Neural progenitor cell (in vitro differentiated cells): ENCODE measurements at regions not wholly inside any gene's neighbourhood (a gene's known extent, or its start where the extent isn't known, plus 50 kb on each side); places are given as distances from the start of the nearest gene placed in this dataset.

Experiments
- DNase-seq: peaks from one replicate; pipeline ENCODE4 v3.0.0-alpha.2; 2016; ENCODE audit warnings: low spot score
- H2AFZ ChIP-seq: fragments of 200-600 bp; sonication (generic); replicated peaks from 2 replicates; pipeline ENCODE4 v1.6.1; 2016; ENCODE audit warnings: antibody characterized with exemption
- H3F3A ChIP-seq: fragments of 200-600 bp; sonication (generic); 2 replicates; pipeline ENCODE4 v1.6.1; 2016; ENCODE audit warnings: antibody characterized with exemption, low read depth
- H3K27ac ChIP-seq: fragments of 200-600 bp; sonication (generic); 2 replicates; pipeline ENCODE4 v1.5.1; 2016; ENCODE audit warnings: mild to moderate bottlenecking
- H3K27me3 ChIP-seq: fragments of 200-600 bp; sonication (generic); 2 replicates; pipeline ENCODE4 v1.6.1; 2016; ENCODE audit warnings: mild to moderate bottlenecking, moderate library complexity
- H3K36me3 ChIP-seq: fragments of 200-600 bp; sonication (generic); 2 replicates; pipeline ENCODE4 v1.5.1; 2016
- H3K4me1 ChIP-seq: fragments of 200-600 bp; sonication (generic); 2 replicates; pipeline ENCODE4 v1.6.1; 2016; ENCODE audit warnings: mixed run types
- H3K4me2 ChIP-seq: fragments of 200-600 bp; sonication (generic); 2 replicates; pipeline ENCODE4 v1.6.1; 2016
- H3K4me3 ChIP-seq: fragments of 200-600 bp; sonication (generic); 2 replicates; pipeline ENCODE4 v1.5.1; 2016
- H3K79me2 ChIP-seq: fragments of 200-600 bp; sonication (generic); 2 replicates; pipeline ENCODE4 v1.6.1; 2016; ENCODE audit warnings: low read depth
- H3K9ac ChIP-seq: fragments of 200-600 bp; sonication (generic); 2 replicates; pipeline ENCODE4 v1.6.1; 2016
- H3K9me3 ChIP-seq: fragments of 200-600 bp; sonication (generic); 2 replicates; pipeline ENCODE4 v1.5.1; 2016; ENCODE audit warnings: low read depth
- H4K20me1 ChIP-seq: fragments of 200-600 bp; sonication (generic); 2 replicates; pipeline ENCODE4 v1.6.1; 2016; ENCODE audit warnings: low read depth
- H3K27ac Mint-ChIP-seq: 3 replicates; pipeline ENCODE4 v1.8.0; 2021; ENCODE audit warnings: mixed read lengths
- H3K27me3 Mint-ChIP-seq: 2 replicates; pipeline ENCODE4 v1.8.0; 2022; ENCODE audit warnings: low read depth, mild to moderate bottlenecking, inconsistent platforms, moderate library complexity, mixed read lengths; ENCODE audit not compliant: insufficient read depth
- H3K36me3 Mint-ChIP-seq: 3 replicates; pipeline ENCODE4 v1.8.0; 2021; ENCODE audit warnings: mixed read lengths
- H3K4me1 Mint-ChIP-seq: 3 replicates; pipeline ENCODE4 v1.8.0; 2021; ENCODE audit warnings: mixed read lengths
- H3K4me3 Mint-ChIP-seq: 3 replicates; pipeline ENCODE4 v1.8.0; 2021; ENCODE audit warnings: mild to moderate bottlenecking, moderate library complexity, mixed read lengths
- H3K9me3 Mint-ChIP-seq: 3 replicates; pipeline ENCODE4 v1.8.0; 2020; ENCODE audit warnings: mixed read lengths
- CTCF ChIP-seq: fragments of 200-600 bp; sonication (generic); IDR thresholded peaks from 2 replicates; pipeline ENCODE4 v1.5.1; 2017; ENCODE audit warnings: antibody characterized with exemption, mild to moderate bottlenecking
- EZH2 ChIP-seq: fragments of 200-600 bp; sonication (generic); IDR thresholded peaks from 2 replicates; pipeline ENCODE4 v1.6.1; 2017; ENCODE audit warnings: antibody characterized with exemption, mild to moderate bottlenecking, moderate library complexity
- EZH2phosphoT487 ChIP-seq: fragments of 200-600 bp; sonication (generic); IDR thresholded peaks from 2 replicates; pipeline ENCODE4 v1.6.1; 2017; ENCODE audit warnings: antibody characterized with exemption

GRCh38 chr7:155992974-155993373, 180.7 kb upstream of the SHH start:
- H3K9me3 Mint-ChIP-seq: peaks cover 6% of the 10 kb centered on the region
- no peaks in the 10 kb centered on the region for H3K9me3 ChIP-seq
- no peaks in the 10 kb centered on the region for H3F3A ChIP-seq

GRCh38 chr7:155992538-155992937, 180.3 kb upstream of the SHH start:
- Mint-ChIP-seq H3K27ac (no peak overlapping the region), H3K27me3 (peaks cover 16% of the 10 kb centered on the region), H3K9me3 (peaks cover 6% of the 10 kb centered on the region), H3K36me3 (no peaks in the 10 kb centered on the region), H3K4me1 (peaks cover 11% of the 10 kb centered on the region), H3K4me3 (no peak overlapping the region)
- Histone ChIP-seq H3K9me3 (no peaks in the 10 kb centered on the region), H3K4me1 (no peaks in the 10 kb centered on the region), H3K4me2 (no peak overlapping the region), H3K4me3 (no peak overlapping the region), H3K9ac (no peak overlapping the region), H3K36me3 (no peaks in the 10 kb centered on the region), H3K79me2 (no peaks in the 10 kb centered on the region), H4K20me1 (no peaks in the 10 kb centered on the region), H3F3A (no peaks in the 10 kb centered on the region), H2AFZ (no peak overlapping the region), H3K27ac (no peak overlapping the region), H3K27me3 (no peaks in the 10 kb centered on the region)
- DNase-seq: no peak
- TF ChIP-seq EZH2 (no peak), CTCF (no peak), EZH2phosphoT487 (no peak)

More at GRCh38 chr7:155992974-155993373, 180.7 kb upstream of the SHH start:
- DNase-seq: no peak
- H3K27me3 Mint-ChIP-seq: peaks cover 14% of the 10 kb centered on the region
- H3K9ac ChIP-seq: no peak overlapping the region
- TF ChIP-seq CTCF: no peak
- TF ChIP-seq EZH2: no peak
- no peak for TF ChIP-seq EZH2phosphoT487
- no peak overlapping the region for H3K27ac ChIP-seq
- no peaks in the 10 kb centered on the region for H3K36me3 ChIP-seq
- H3K27ac Mint-ChIP-seq: no peak overlapping the region
- no peaks in the 10 kb centered on the region for H3K27me3 ChIP-seq
- peaks cover 9% of the 10 kb centered on the region for H3K4me1 Mint-ChIP-seq
- no peaks in the 10 kb centered on the region for H3K36me3 Mint-ChIP-seq
- H3K4me3 ChIP-seq: no peak overlapping the region
- no peak overlapping the region for H3K4me3 Mint-ChIP-seq
- no peaks in the 10 kb centered on the region for H3K79me2 ChIP-seq
- no peaks in the 10 kb centered on the region for H4K20me1 ChIP-seq
- H3K4me2 ChIP-seq: no peak overlapping the region
- no peak overlapping the region for H2AFZ ChIP-seq
- no peaks in the 10 kb centered on the region for H3K4me1 ChIP-seq

DNA sequence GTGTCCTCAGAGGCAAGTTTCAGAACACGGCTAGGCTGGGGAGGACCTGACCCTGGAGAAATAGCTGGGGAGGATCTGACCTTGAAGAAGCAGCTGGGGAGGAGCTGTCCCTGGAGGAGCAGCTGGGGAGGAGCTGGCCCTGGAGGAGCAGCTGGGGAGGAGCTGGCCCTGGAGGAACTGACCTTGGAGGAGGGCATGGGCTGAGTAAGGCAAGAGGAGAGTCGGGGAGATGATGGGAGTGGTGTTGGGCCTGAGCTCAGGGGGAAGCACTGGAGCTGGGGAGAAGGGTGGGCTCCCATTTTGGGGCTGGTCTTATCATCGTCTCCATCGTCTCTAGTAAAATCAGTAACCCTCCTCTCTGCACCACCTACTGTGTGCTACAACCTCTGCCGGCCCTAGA, 179.8 kb upstream of the SHH start:
- no peaks in the 10 kb centered on the region for H4K20me1 ChIP-seq
- no peaks in the 10 kb centered on the region for H3K36me3 ChIP-seq
- H3K9ac ChIP-seq: no peak overlapping the region
- Mint-ChIP-seq H3K4me3 (no peak overlapping the region), H3K4me1 (peaks cover 11% of the 10 kb centered on the region), H3K27me3 (peaks cover 16% of the 10 kb centered on the region), H3K9me3 (peaks cover 6% of the 10 kb centered on the region), H3K36me3 (no peaks in the 10 kb centered on the region), H3K27ac (no peak overlapping the region)
- no peaks in the 10 kb centered on the region for H3K27me3 ChIP-seq
- H2AFZ ChIP-seq: no peak overlapping the region
- DNase-seq: no peak
- H3K4me2 ChIP-seq: no peak overlapping the region
- H3K27ac ChIP-seq: no peak overlapping the region
- TF ChIP-seq EZH2phosphoT487: no peak
- no peak for TF ChIP-seq CTCF
- no peak for TF ChIP-seq EZH2
- H3K79me2 ChIP-seq: no peaks in the 10 kb centered on the region
- H3K9me3 ChIP-seq: no peaks in the 10 kb centered on the region
- no peak overlapping the region for H3K4me3 ChIP-seq
- H3K4me1 ChIP-seq: no peaks in the 10 kb centered on the region
- no peaks in the 10 kb centered on the region for H3F3A ChIP-seq

GRCh38 chr7:155991470-155991869, 179.2 kb upstream of the SHH start:
- Mint-ChIP-seq H3K4me3 (no peak overlapping the region), H3K27ac (no peak overlapping the region), H3K9me3 (peaks cover 10% of the 10 kb centered on the region), H3K4me1 (peaks cover 11% of the 10 kb centered on the region), H3K36me3 (no peaks in the 10 kb centered on the region), H3K27me3 (peaks cover 16% of the 10 kb centered on the region)
- no peak overlapping the region for H2AFZ ChIP-seq
- no peaks in the 10 kb centered on the region for H4K20me1 ChIP-seq
- no peaks in the 10 kb centered on the region for H3K4me1 ChIP-seq
- no peak overlapping the region for H3K27ac ChIP-seq
- TF ChIP-seq EZH2 (no peak), EZH2phosphoT487 (no peak), CTCF (no peak)
- H3K9ac ChIP-seq: no peak overlapping the region
- no peaks in the 10 kb centered on the region for H3K9me3 ChIP-seq
- H3K79me2 ChIP-seq: no peaks in the 10 kb centered on the region
- H3K4me2 ChIP-seq: no peak overlapping the region
- H3K4me3 ChIP-seq: no peak overlapping the region
- H3K27me3 ChIP-seq: no peaks in the 10 kb centered on the region
- H3F3A ChIP-seq: no peaks in the 10 kb centered on the region
- no peaks in the 10 kb centered on the region for H3K36me3 ChIP-seq
- no peak for DNase-seq
